HUES48 (cell line): ENCODE measurements at regions not wholly inside any gene's neighbourhood (a gene's known extent, or its start where the extent isn't known, plus 50 kb on each side); places are given as distances from the start of the nearest gene placed in this dataset.
A peak's percentile ranks its signal among the peaks of the same experiment; 100 is the strongest.

Experiments
- H3K27ac ChIP-seq: one replicate; pipeline ENCODE4 v1.7.0; 2013; ENCODE audit warnings: low read depth, low read length, inconsistent platforms
- H3K27me3 ChIP-seq: 2 replicates; pipeline ENCODE4 v1.6.1; 2013; ENCODE audit warnings: mild to moderate bottlenecking, low read length; ENCODE audit not compliant: control insufficient read depth, insufficient read depth
- H3K36me3 ChIP-seq: 2 replicates; pipeline ENCODE4 v1.6.1; 2013; ENCODE audit warnings: low read length; ENCODE audit not compliant: control insufficient read depth, insufficient read depth
- H3K4me1 ChIP-seq: 2 replicates; pipeline ENCODE4 v1.6.1; 2013; ENCODE audit warnings: mild to moderate bottlenecking, low read length; ENCODE audit not compliant: control insufficient read depth, insufficient read depth
- H3K4me3 ChIP-seq: 2 replicates; pipeline ENCODE4 v1.5.1; 2013; ENCODE audit warnings: mild to moderate bottlenecking, low read depth, low read length
- H3K9ac ChIP-seq: 2 replicates; pipeline ENCODE4 v1.6.1; 2013; ENCODE audit warnings: mild to moderate bottlenecking, low read depth, low read length, moderate library complexity
- H3K9me3 ChIP-seq: 2 replicates; pipeline ENCODE4 v1.6.1; 2013; ENCODE audit warnings: low read length; ENCODE audit not compliant: control insufficient read depth, insufficient read depth

- no peaks in the 10 kb centered on the region for H3K27me3 ChIP-seq
- H3K36me3 ChIP-seq = no peaks in the 10 kb centered on the region
- no peaks in the 10 kb centered on the region for H3K9me3 ChIP-seq
- no peak overlapping the region for H3K4me3 ChIP-seq
- peaks cover 51% of the 10 kb centered on the region for H3K4me1 ChIP-seq
- peak overlapping the region; percentile 12 for H3K27ac ChIP-seq
- H3K9ac ChIP-seq = no peak overlapping the region
These were observed 88.8 kb upstream of the HS3ST5 start for GRCh38 chr6:114431641-114432040.

- H3K4me3 ChIP-seq = no peak overlapping the region
- no peaks in the 10 kb centered on the region for H3K27me3 ChIP-seq
- no peaks in the 10 kb centered on the region for H3K9me3 ChIP-seq
- no peak overlapping the region for H3K9ac ChIP-seq
- H3K36me3 ChIP-seq = no peaks in the 10 kb centered on the region
- H3K4me1 ChIP-seq = peaks cover 46% of the 10 kb centered on the region
- H3K27ac ChIP-seq = peak overlapping the region; percentile 9
These were observed 87.8 kb upstream of the HS3ST5 start for GRCh38 chr6:114430534-114431124.

- Histone ChIP-seq H3K4me3 (peak overlapping the region; percentile 80), H3K27ac (peak overlapping the region; percentile 73), H3K9ac (peak overlapping the region; percentile 13; the same call in 1 of the 2 replicates)
These were observed 85.5 kb upstream of the HS3ST5 start for GRCh38 chr6:114428341-114428740.

GRCh38 chr6:114421199-114421598 lies 78.4 kb upstream of the HS3ST5 start:
- H3K36me3 ChIP-seq = peaks cover 21% of the 10 kb centered on the region
- H3K9ac ChIP-seq = no peak overlapping the region
- no peaks in the 10 kb centered on the region for H3K27me3 ChIP-seq
- no peaks in the 10 kb centered on the region for H3K9me3 ChIP-seq
- peak overlapping the region; percentile 92 for H3K27ac ChIP-seq
- H3K4me1 ChIP-seq = peaks cover 37% of the 10 kb centered on the region
- peak overlapping the region; percentile 45 for H3K4me3 ChIP-seq

More at GRCh38 chr6:114428341-114428740, 85.5 kb upstream of the HS3ST5 start:
- Histone ChIP-seq H3K36me3 (no peaks in the 10 kb centered on the region), H3K9me3 (no peaks in the 10 kb centered on the region), H3K4me1 (peaks cover 44% of the 10 kb centered on the region), H3K27me3 (no peaks in the 10 kb centered on the region)

GRCh38 chr6:114419175-114419574 lies 76.4 kb upstream of the HS3ST5 start:
- Histone ChIP-seq H3K9me3 (no peaks in the 10 kb centered on the region), H3K27ac (peak overlapping the region; percentile 52), H3K36me3 (peaks cover 21% of the 10 kb centered on the region), H3K4me3 (no peak overlapping the region), H3K4me1 (peaks cover 37% of the 10 kb centered on the region), H3K9ac (no peak overlapping the region), H3K27me3 (no peaks in the 10 kb centered on the region)

- no peaks in the 10 kb centered on the region for H3K9me3 ChIP-seq
- no peak overlapping the region for H3K4me3 ChIP-seq
- H3K27ac ChIP-seq = no peak overlapping the region
- peaks cover 37% of the 10 kb centered on the region for H3K4me1 ChIP-seq
- peaks cover 23% of the 10 kb centered on the region for H3K36me3 ChIP-seq
- H3K9ac ChIP-seq = no peak overlapping the region
- no peaks in the 10 kb centered on the region for H3K27me3 ChIP-seq
These were observed 75.6 kb upstream of the HS3ST5 start for GRCh38 chr6:114418304-114418972.

- Histone ChIP-seq H3K27me3 (no peaks in the 10 kb centered on the region), H3K9me3 (no peaks in the 10 kb centered on the region), H3K4me3 (no peak overlapping the region), H3K36me3 (peaks cover 22% of the 10 kb centered on the region), H3K9ac (no peak overlapping the region), H3K27ac (no peak overlapping the region), H3K4me1 (peaks cover 42% of the 10 kb centered on the region)
These were observed 64.7 kb upstream of the HS3ST5 start for GRCh38 chr6:114407426-114408035.

- peaks cover 19% of the 10 kb centered on the region for H3K36me3 ChIP-seq
- H3K27me3 ChIP-seq = no peaks in the 10 kb centered on the region
- no peaks in the 10 kb centered on the region for H3K9me3 ChIP-seq
- H3K4me3 ChIP-seq = no peak overlapping the region
- no peak overlapping the region for H3K9ac ChIP-seq
- H3K4me1 ChIP-seq = peaks cover 33% of the 10 kb centered on the region
- peak overlapping the region; percentile 43 for H3K27ac ChIP-seq
These were observed 61.6 kb upstream of the HS3ST5 start for GRCh38 chr6:114404339-114404955.

- Histone ChIP-seq H3K27ac (peak overlapping the region; percentile 43), H3K9me3 (no peaks in the 10 kb centered on the region), H3K27me3 (no peaks in the 10 kb centered on the region), H3K4me1 (peaks cover 39% of the 10 kb centered on the region), H3K36me3 (peaks cover 13% of the 10 kb centered on the region), H3K9ac (no peak overlapping the region), H3K4me3 (no peak overlapping the region)
These were observed 61.0 kb upstream of the HS3ST5 start for GRCh38 chr6:114403858-114404257.

- Histone ChIP-seq H3K27me3 (no peaks in the 10 kb centered on the region), H3K9me3 (no peaks in the 10 kb centered on the region), H3K27ac (no peak overlapping the region), H3K4me3 (no peak overlapping the region), H3K4me1 (peaks cover 29% of the 10 kb centered on the region), H3K9ac (no peak overlapping the region), H3K36me3 (no peaks in the 10 kb centered on the region)
These were observed 55.7 kb upstream of the HS3ST5 start for GRCh38 chr6:114398481-114398880.
